ENCODE measurements at regions not wholly inside any gene's neighbourhood (a gene's known extent, or its start where the extent isn't known, plus 50 kb on each side); places are given as distances from the start of the nearest gene placed in this dataset.

GRCh38 chr5:15322421-15322820 lies 177.6 kb upstream of the FBXL7 start:
- TF ChIP-seq, protein P1, sequence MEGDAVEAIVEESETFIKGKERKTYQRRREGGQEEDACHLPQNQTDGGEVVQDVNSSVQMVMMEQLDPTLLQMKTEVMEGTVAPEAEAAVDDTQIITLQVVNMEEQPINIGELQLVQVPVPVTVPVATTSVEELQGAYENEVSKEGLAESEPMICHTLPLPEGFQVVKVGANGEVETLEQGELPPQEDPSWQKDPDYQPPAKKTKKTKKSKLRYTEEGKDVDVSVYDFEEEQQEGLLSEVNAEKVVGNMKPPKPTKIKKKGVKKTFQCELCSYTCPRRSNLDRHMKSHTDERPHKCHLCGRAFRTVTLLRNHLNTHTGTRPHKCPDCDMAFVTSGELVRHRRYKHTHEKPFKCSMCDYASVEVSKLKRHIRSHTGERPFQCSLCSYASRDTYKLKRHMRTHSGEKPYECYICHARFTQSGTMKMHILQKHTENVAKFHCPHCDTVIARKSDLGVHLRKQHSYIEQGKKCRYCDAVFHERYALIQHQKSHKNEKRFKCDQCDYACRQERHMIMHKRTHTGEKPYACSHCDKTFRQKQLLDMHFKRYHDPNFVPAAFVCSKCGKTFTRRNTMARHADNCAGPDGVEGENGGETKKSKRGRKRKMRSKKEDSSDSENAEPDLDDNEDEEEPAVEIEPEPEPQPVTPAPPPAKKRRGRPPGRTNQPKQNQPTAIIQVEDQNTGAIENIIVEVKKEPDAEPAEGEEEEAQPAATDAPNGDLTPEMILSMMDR (IDR thresholded peaks at IDR 0.05; ENCODE audit: control extremely low read depth in 1 of 3, insufficient read depth in 1 of 3, low read depth in 1 of 3, low read length in 3 of 3): no peak
- TF ChIP-seq POLR2AphosphoS5 (IDR thresholded peaks at IDR 0.05; ENCODE audit: low read depth, low read length): no peak
- TF ChIP-seq JUN (IDR thresholded peaks at IDR 0.05; ENCODE audit: low read depth, low read length): no peak
- TF ChIP-seq EP300 (IDR thresholded peaks at IDR 0.05; ENCODE audit: borderline replicate concordance in 1 of 2, low read depth in 2 of 2, low read length in 2 of 2): no peak
- no peak for TF ChIP-seq TCF12 (IDR thresholded peaks at IDR 0.05; ENCODE audit: low read depth, low read length)
- TF ChIP-seq TAF1 (IDR thresholded peaks at IDR 0.05; ENCODE audit: low read depth, low read length): no peak
- TF ChIP-seq KDM1A (IDR thresholded peaks at IDR 0.05; ENCODE audit: borderline replicate concordance, low read length): no peak
- no peak for TF ChIP-seq POLR2A (IDR thresholded peaks at IDR 0.05; ENCODE audit: control extremely low read depth in 1 of 2, low read depth in 2 of 2, low read length in 2 of 2)
- TF ChIP-seq TEAD4 (IDR thresholded peaks at IDR 0.05; ENCODE audit: low read depth, low read length): no peak
- no peak for TF ChIP-seq RAD21 (IDR thresholded peaks at IDR 0.05 in 1 of 2, conservative IDR thresholded peaks at IDR 0.05 in 1 of 2; ENCODE audit: low read depth in 2 of 2, low read length in 2 of 2)
- TF ChIP-seq CHD1 (IDR thresholded peaks at IDR 0.05; ENCODE audit: low read depth, low read length): no peak
- TF ChIP-seq BCL11A (IDR thresholded peaks at IDR 0.05; ENCODE audit: low read depth in 2 of 2, low read length in 2 of 2): no peak
- no peak for TF ChIP-seq PHF8 (conservative IDR thresholded peaks at IDR 0.05; ENCODE audit: low read depth, low read length)
- no peak for TF ChIP-seq EZH2 (IDR thresholded peaks at IDR 0.05; ENCODE audit: low read depth, low read length, severe bottlenecking)

All from H1 (cell line).